Adipocyte (in vitro differentiated cells): ENCODE measurements at regions not wholly inside any gene's neighbourhood (a gene's known extent, or its start where the extent isn't known, plus 50 kb on each side); places are given as distances from the start of the nearest gene placed in this dataset.

Experiments
- DNase-seq: peaks from one replicate; pipeline ENCODE4 v3.0.0-alpha.2; 2015; ENCODE audit warnings: low read depth
- H3K27me3 ChIP-seq: replicated peaks from 2 replicates; pipeline ENCODE4 v1.7.0; 2013; ENCODE audit warnings: mild to moderate bottlenecking, low read length, moderate library complexity; ENCODE audit not compliant: control insufficient read depth, insufficient read depth
- H3K36me3 ChIP-seq: 2 replicates; pipeline ENCODE4 v1.7.0; 2013; ENCODE audit warnings: low read length, mild to moderate bottlenecking, moderate library complexity; ENCODE audit not compliant: control insufficient read depth, insufficient read depth, severe bottlenecking
- H3K4me1 ChIP-seq: 2 replicates; pipeline ENCODE4 v1.7.0; 2013; ENCODE audit warnings: mild to moderate bottlenecking, low read length, moderate library complexity; ENCODE audit not compliant: control insufficient read depth, insufficient read depth
- H3K4me3 ChIP-seq: 2 replicates; pipeline ENCODE4 v1.7.0; 2013; ENCODE audit warnings: mild to moderate bottlenecking, low read length, moderate library complexity
- H3K9ac ChIP-seq: 2 replicates; pipeline ENCODE4 v1.7.0; 2013; ENCODE audit warnings: mild to moderate bottlenecking, low read length, moderate library complexity
- H3K9me3 ChIP-seq: 2 replicates; pipeline ENCODE4 v1.7.0; 2013; ENCODE audit warnings: mild to moderate bottlenecking, low read length, moderate library complexity; ENCODE audit not compliant: control insufficient read depth

DNA sequence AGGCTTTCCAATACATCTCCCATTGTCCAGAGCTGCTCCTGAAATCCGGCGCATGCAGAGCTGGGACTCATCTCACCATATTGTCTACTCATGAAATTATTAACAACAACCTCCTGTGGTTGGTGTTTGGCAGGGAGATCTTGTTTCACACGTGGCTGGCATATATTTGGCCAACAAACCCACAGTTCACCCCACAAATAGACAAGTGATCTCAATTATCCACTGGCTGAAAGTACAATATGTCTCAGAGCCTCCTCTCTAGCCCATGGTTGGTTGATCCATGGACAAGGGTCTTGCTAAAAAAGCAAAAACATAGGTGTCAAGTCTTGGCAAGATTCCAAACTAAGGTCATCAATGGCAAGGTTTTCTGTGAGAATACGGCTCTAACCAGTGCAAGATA, 386.9 kb downstream of the ETS1 start:
- no peaks in the 10 kb centered on the region for H3K36me3 ChIP-seq
- peaks cover 23% of the 10 kb centered on the region for H3K4me1 ChIP-seq
- H3K9me3 ChIP-seq: no peaks in the 10 kb centered on the region
- DNase-seq: no peak
- no peak overlapping the region for H3K9ac ChIP-seq
- no peaks in the 10 kb centered on the region for H3K27me3 ChIP-seq
- no peak overlapping the region for H3K4me3 ChIP-seq

DNA sequence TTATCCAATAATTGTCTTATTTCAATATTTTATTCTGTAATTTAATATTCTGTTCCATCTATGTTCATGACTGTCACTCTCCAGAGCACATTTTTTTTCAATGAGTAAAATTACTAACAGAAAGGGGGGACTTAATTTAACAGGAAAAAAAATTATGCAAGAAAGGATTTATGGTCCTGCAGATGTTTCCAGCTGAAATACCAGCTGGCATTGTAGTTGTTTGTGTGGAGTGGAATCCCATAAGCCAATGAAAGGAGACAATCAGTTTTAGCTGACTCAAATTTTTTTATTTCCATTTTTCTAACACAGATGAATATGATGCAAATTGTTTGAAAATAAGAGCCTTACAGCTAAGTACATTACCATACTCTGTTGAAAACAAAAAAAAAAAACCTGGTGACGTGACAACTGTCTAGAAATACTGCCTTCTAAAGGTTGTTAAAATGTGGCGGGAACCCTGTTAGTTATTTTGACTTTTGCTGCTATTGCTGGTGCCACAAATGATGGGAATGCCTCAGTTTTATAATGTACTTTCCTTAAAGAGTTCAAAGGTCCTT, 389.1 kb downstream of the ETS1 start:
- DNase-seq: peak; percentile 29
- Histone ChIP-seq H3K4me3 (no peak overlapping the region), H3K27me3 (no peaks in the 10 kb centered on the region), H3K9ac (no peak overlapping the region), H3K4me1 (peaks cover 43% of the 10 kb centered on the region), H3K9me3 (no peaks in the 10 kb centered on the region), H3K36me3 (no peaks in the 10 kb centered on the region)

GRCh38 chr11:128196235-128196634, 391.1 kb downstream of the ETS1 start:
- no peaks in the 10 kb centered on the region for H3K27me3 ChIP-seq
- DNase-seq: no peak
- no peak overlapping the region for H3K4me3 ChIP-seq
- no peaks in the 10 kb centered on the region for H3K36me3 ChIP-seq
- no peaks in the 10 kb centered on the region for H3K9me3 ChIP-seq
- H3K9ac ChIP-seq: no peak overlapping the region
- peaks cover 43% of the 10 kb centered on the region for H3K4me1 ChIP-seq

- H3K4me3 ChIP-seq: no peak overlapping the region
These were observed 391.6 kb downstream of the ETS1 start for GRCh38 chr11:128195756-128196155.

GRCh38 chr11:128195057-128195751, 392.2 kb downstream of the ETS1 start:
- no peaks in the 10 kb centered on the region for H3K9me3 ChIP-seq
- H3K27me3 ChIP-seq: no peaks in the 10 kb centered on the region
- no peak overlapping the region for H3K4me3 ChIP-seq
- no peak overlapping the region for H3K9ac ChIP-seq
- H3K36me3 ChIP-seq: no peaks in the 10 kb centered on the region
- H3K4me1 ChIP-seq: peaks cover 42% of the 10 kb centered on the region
- no peak for DNase-seq

More at GRCh38 chr11:128195756-128196155, 391.6 kb downstream of the ETS1 start:
- Histone ChIP-seq H3K27me3 (no peaks in the 10 kb centered on the region), H3K9me3 (no peaks in the 10 kb centered on the region), H3K4me1 (peaks cover 43% of the 10 kb centered on the region), H3K9ac (no peak overlapping the region), H3K36me3 (no peaks in the 10 kb centered on the region)
- DNase-seq: no peak

GRCh38 chr11:128194216-128194615, 393.1 kb downstream of the ETS1 start:
- H3K4me3 ChIP-seq: peak overlapping the region; percentile 12

DNA sequence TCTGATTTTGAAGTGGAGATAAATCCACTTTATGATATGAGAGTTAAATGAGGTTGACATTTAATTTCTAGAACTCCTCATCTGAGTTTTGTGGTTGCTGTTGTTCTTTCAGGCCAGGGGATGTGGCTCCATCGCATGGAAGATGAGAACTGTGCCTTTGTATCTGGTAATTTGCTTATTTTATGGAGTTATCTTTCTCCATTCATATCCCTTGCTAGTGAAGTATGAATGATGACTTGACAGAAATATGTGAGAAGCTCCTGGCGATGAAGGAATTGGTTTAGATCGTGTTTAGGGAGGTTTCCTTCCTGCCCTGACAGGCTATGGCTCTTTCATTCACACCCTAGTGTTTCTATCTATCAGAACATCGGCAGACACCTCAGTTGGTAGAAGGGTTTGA, 393.7 kb downstream of the ETS1 start:
- DNase-seq: no peak
- no peaks in the 10 kb centered on the region for H3K9me3 ChIP-seq
- peak overlapping the region; percentile 12 for H3K4me3 ChIP-seq
- H3K36me3 ChIP-seq: no peaks in the 10 kb centered on the region
- peak overlapping the region; percentile 12 for H3K9ac ChIP-seq
- no peaks in the 10 kb centered on the region for H3K27me3 ChIP-seq
- peaks cover 41% of the 10 kb centered on the region for H3K4me1 ChIP-seq

More at GRCh38 chr11:128194216-128194615, 393.1 kb downstream of the ETS1 start:
- no peak overlapping the region for H3K9ac ChIP-seq
- no peaks in the 10 kb centered on the region for H3K36me3 ChIP-seq
- H3K27me3 ChIP-seq: no peaks in the 10 kb centered on the region
- H3K9me3 ChIP-seq: no peaks in the 10 kb centered on the region
- DNase-seq: peak; percentile 81
- peaks cover 39% of the 10 kb centered on the region for H3K4me1 ChIP-seq

DNA sequence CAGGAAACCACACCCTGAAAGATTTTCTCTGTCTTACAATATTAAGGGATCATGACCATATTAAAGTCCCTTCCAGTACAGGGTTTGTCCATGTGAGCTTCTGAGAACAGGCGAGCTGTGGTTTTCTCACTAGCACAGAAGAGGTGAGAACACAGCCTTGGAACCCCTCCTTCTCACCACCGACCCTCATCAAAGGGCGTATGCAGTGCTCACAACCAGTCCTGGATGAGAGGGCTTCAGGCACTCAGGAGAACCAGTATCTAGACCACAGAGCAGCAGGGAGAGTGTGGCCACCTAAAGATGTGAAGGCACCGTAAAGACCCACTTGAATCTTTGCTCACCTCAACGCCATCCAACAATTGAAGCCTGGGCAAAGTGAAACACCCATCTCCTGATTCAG, 397.0 kb downstream of the ETS1 start:
- H3K4me1 ChIP-seq: peaks cover 26% of the 10 kb centered on the region
- H3K36me3 ChIP-seq: no peaks in the 10 kb centered on the region
- DNase-seq: no peak
- no peaks in the 10 kb centered on the region for H3K27me3 ChIP-seq
- no peak overlapping the region for H3K9ac ChIP-seq
- H3K9me3 ChIP-seq: no peaks in the 10 kb centered on the region
- no peak overlapping the region for H3K4me3 ChIP-seq

DNA sequence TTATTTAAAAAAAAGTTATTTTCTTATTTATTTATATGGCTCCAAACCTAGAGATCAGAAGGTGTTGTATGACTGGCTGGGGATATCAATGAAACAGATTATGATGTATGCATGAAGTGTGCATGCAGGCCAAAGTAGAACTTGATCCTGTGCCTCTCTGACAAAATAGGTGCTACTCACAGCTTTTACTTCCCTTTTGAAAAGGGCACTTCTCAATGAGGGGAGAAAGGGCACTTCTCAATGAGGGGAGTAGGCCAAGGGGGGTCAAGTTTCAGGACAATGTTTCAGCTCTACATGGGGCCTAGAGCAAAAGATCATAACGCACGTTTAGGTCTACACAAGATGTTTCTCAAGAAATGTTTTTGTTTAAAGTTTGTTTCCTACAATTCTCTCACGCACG, 397.5 kb downstream of the ETS1 start:
- Histone ChIP-seq H3K4me1 (peaks cover 21% of the 10 kb centered on the region), H3K4me3 (no peak overlapping the region), H3K36me3 (no peaks in the 10 kb centered on the region), H3K9ac (no peak overlapping the region), H3K9me3 (no peaks in the 10 kb centered on the region), H3K27me3 (no peaks in the 10 kb centered on the region)
- DNase-seq: no peak

DNA sequence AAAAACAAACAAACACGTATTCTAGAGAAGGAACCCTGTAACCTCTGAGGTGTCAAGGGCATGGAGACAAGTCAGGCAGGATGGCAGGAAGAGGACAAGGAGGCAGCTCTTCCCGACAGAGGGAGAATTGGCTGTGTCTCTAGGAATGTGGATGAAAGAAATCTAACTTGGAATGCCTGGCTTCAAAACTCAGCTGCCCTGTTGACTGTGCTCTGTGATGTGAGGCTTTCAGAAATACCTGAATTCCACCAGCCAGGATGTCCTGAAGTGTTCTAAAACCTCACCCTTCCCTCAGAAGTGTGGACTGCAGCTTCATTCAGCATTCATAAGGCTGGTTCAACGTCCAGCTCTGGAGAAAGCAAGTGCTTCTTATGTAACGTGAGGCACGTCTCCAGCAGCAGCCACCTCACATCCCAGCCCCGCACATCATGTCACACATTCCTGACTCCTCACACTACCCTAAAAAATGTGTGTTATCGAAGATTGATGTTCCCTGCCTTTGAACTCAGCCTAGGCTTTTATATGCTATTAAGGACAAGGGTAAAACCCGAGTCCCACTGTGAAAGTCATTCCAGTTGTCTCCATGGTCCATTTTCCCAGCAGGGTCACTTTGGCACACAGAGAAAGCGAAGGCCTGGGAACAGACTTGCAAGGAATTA, 398.9 kb downstream of the ETS1 start:
- Histone ChIP-seq H3K36me3 (no peaks in the 10 kb centered on the region), H3K9ac (no peak overlapping the region), H3K27me3 (no peaks in the 10 kb centered on the region), H3K4me1 (peaks cover 8% of the 10 kb centered on the region), H3K4me3 (no peak overlapping the region), H3K9me3 (no peaks in the 10 kb centered on the region)
- DNase-seq: no peak

GRCh38 chr11:128187835-128188234, 399.5 kb downstream of the ETS1 start:
- H3K4me3 ChIP-seq: no peak overlapping the region
- H3K36me3 ChIP-seq: no peaks in the 10 kb centered on the region
- H3K9me3 ChIP-seq: no peaks in the 10 kb centered on the region
- H3K4me1 ChIP-seq: peaks cover 8% of the 10 kb centered on the region
- H3K9ac ChIP-seq: no peak overlapping the region
- no peaks in the 10 kb centered on the region for H3K27me3 ChIP-seq
- DNase-seq: peak; percentile 56
